Skeletal muscle cell (primary cell): ENCODE measurements at regions not wholly inside any gene's neighbourhood (a gene's known extent, or its start where the extent isn't known, plus 50 kb on each side); places are given as distances from the start of the nearest gene placed in this dataset.
"Not testable (repeated sequence)": the region's sequence is repeated elsewhere in the genome, so short reads cannot be mapped to it uniquely, and the experiment has no call there.

ENCODE experiments used
- DNase-seq: peaks from one replicate; pipeline ENCODE4 v3.0.0-alpha.2; 2010; ENCODE audit warnings: low read depth
- H3K4me3 ChIP-seq: 2 replicates; pipeline ENCODE4 v1.5.1; 2011; ENCODE audit warnings: low read depth, mild to moderate bottlenecking, control low read depth, low read length, moderate library complexity

GRCh38 chrX:5716666-5717065 is 512.0 kb downstream of the NLGN4X start:
- DNase-seq = no peak
- H3K4me3 ChIP-seq = no peak overlapping the region

GRCh38 chrX:5708251-5708650 is 520.4 kb downstream of the NLGN4X start:
- DNase-seq = no peak
- H3K4me3 ChIP-seq = no peak overlapping the region

- no peak overlapping the region for H3K4me3 ChIP-seq
- DNase-seq = no peak
These were observed 525.8 kb downstream of the NLGN4X start for GRCh38 chrX:5702890-5703289.

GRCh38 chrX:5695971-5696370 is 532.7 kb downstream of the NLGN4X start:
- no peak for DNase-seq
- no peak overlapping the region for H3K4me3 ChIP-seq

- DNase-seq = no peak
- no peak overlapping the region for H3K4me3 ChIP-seq
These were observed 544.7 kb downstream of the NLGN4X start for GRCh38 chrX:5683996-5684395.

GRCh38 chrX:5681159-5681558 is 547.5 kb downstream of the NLGN4X start:
- no peak overlapping the region for H3K4me3 ChIP-seq
- no peak for DNase-seq

- DNase-seq = no peak
- H3K4me3 ChIP-seq = no peak overlapping the region
These were observed 554.6 kb downstream of the NLGN4X start for GRCh38 chrX:5674036-5674435.

- DNase-seq = no peak
- H3K4me3 ChIP-seq = no peak overlapping the region
These were observed 556.6 kb downstream of the NLGN4X start for GRCh38 chrX:5672099-5672498.

- not testable (repeated sequence) for H3K4me3 ChIP-seq, DNase-seq
These were observed 562.0 kb downstream of the NLGN4X start for GRCh38 chrX:5666689-5667088.

- no peak overlapping the region for H3K4me3 ChIP-seq
- DNase-seq = no peak
These were observed 572.1 kb downstream of the NLGN4X start for GRCh38 chrX:5656544-5656943.

- no peak for DNase-seq
- H3K4me3 ChIP-seq = no peak overlapping the region
These were observed 577.8 kb downstream of the NLGN4X start for GRCh38 chrX:5650904-5651303.

GRCh38 chrX:5648941-5649568 is 579.6 kb downstream of the NLGN4X start:
- no peak overlapping the region for H3K4me3 ChIP-seq
- no peak for DNase-seq

GRCh38 chrX:5646818-5647217 is 581.8 kb downstream of the NLGN4X start:
- H3K4me3 ChIP-seq = no peak overlapping the region
- DNase-seq = no peak

GRCh38 chrX:5644776-5645175 is 583.9 kb downstream of the NLGN4X start:
- no peak overlapping the region for H3K4me3 ChIP-seq
- no peak for DNase-seq

- no peak for DNase-seq
- H3K4me3 ChIP-seq = no peak overlapping the region
These were observed 588.6 kb downstream of the NLGN4X start for GRCh38 chrX:5640071-5640470.

GRCh38 chrX:5638572-5638971 is 590.1 kb downstream of the NLGN4X start:
- no peak overlapping the region for H3K4me3 ChIP-seq
- no peak for DNase-seq

- no peak overlapping the region for H3K4me3 ChIP-seq
- no peak for DNase-seq
These were observed 595.8 kb downstream of the NLGN4X start for GRCh38 chrX:5632887-5633286.

- no peak for DNase-seq
- no peak overlapping the region for H3K4me3 ChIP-seq
These were observed 596.5 kb downstream of the NLGN4X start for GRCh38 chrX:5632061-5632614.

- no peak for DNase-seq
- no peak overlapping the region for H3K4me3 ChIP-seq
These were observed 611.0 kb downstream of the NLGN4X start for GRCh38 chrX:5617666-5618065.

- H3K4me3 ChIP-seq = no peak overlapping the region
- no peak for DNase-seq
These were observed 633.1 kb downstream of the NLGN4X start for GRCh38 chrX:5595570-5595969.

GRCh38 chrX:5586726-5587125 is 641.9 kb downstream of the NLGN4X start:
- no peak for DNase-seq
- H3K4me3 ChIP-seq = no peak overlapping the region

GRCh38 chrX:5575407-5575806 is 653.3 kb downstream of the NLGN4X start:
- H3K4me3 ChIP-seq = no peak overlapping the region
- no peak for DNase-seq
